ENCODE measurements at regions not wholly inside any gene's neighbourhood (a gene's known extent, or its start where the extent isn't known, plus 50 kb on each side); places are given as distances from the start of the nearest gene placed in this dataset.
A peak's percentile ranks its signal among the peaks of the same experiment; 100 is the strongest.

- no peak for DNase-seq
Measured at GRCh38 chr11:112723676-112724495, 237.3 kb upstream of the NCAM1 start.

DNA sequence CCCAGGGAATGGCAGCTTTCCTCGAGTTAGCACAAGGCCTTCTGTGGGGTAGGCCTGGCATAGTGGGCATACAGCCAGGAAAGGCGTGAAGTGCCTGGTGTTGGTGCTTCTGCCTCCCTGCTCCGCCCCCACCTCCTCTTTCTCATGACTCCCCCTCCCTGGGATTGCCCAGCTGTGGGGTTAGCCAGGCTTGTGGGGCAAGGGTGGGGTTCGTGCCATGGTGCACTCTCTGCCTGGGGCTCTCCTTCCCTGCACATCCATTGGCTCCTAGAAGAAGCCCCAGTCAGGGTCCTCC is 236.8 kb upstream of the NCAM1 start:
- DNase-seq = no peak

GRCh38 chr11:112725636-112726035 is 235.6 kb upstream of the NCAM1 start:
- no peak for DNase-seq

- no peak for DNase-seq
Measured at GRCh38 chr11:112727341-112727841, 233.8 kb upstream of the NCAM1 start.

- DNase-seq = no peak
Measured at GRCh38 chr11:112728288-112728687, 232.9 kb upstream of the NCAM1 start.

GRCh38 chr11:112728716-112729115 is 232.5 kb upstream of the NCAM1 start:
- DNase-seq = no peak

DNA sequence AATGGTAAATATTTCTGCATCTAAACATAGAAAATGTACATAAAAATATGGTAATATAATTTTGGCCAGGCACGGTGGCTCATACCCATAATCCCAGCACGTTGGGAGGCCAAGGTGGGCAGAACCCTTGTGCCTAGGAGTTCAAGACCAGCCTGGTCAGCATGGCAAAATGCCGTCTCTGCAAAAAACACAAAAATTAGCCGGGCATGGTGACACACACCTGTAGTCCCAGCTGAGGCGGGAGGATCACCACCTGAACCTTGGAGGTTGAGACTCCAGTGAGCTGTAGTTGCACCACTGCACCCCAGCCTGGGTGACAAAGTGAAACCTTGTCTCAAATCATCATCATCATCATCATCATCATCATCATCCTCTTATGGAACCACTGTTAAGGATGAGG is 230.6 kb upstream of the NCAM1 start:
- DNase-seq = no peak

- DNase-seq = no peak
Measured at GRCh38 chr11:112731538-112731937, 229.7 kb upstream of the NCAM1 start.

DNA sequence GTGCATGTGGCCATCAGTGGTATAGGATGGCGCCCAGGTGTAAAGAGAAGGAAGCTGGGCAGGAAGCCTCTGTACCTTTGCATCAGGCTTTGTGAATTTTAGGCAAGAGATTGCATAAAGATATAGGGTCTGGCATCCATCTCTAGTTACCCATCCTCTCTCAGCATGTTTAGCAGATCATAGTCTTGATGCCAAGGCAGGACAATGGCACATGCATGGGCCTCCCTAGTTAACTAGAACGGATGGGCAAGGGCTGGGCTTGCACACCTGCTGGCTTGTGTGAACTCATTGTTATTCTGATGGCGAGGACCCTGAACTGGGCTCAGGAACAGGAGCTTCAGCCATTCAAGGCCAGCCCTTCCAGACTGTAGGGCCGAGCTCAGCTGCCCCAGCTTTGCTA is 229.2 kb upstream of the NCAM1 start:
- DNase-seq = no peak

GRCh38 chr11:112734207-112734606 is 227.0 kb upstream of the NCAM1 start:
- DNase-seq = peak; percentile 15

GRCh38 chr11:112735470-112735869 is 225.8 kb upstream of the NCAM1 start:
- DNase-seq = no peak

DNA sequence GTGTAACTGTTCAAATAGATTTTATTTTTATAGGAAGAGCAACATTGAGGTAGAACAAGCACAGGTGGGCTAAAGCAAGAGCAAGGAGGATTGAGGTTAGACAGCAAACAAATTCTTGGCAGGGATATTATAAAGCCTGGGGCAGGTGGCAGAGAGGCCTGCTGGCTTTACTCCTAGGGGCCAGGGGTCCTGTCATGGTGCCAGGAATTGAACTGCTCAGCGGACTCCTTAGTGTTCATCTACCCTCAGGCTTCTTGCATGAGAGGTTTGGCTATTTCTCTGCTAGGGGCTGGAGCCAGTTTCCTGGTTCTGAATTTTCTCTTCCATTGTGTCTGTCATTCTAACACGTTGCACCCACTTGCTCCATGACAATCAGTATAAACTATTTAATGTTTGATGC is 217.2 kb upstream of the NCAM1 start:
- no peak for DNase-seq

- DNase-seq = no peak
Measured at GRCh38 chr11:112745973-112746372, 215.2 kb upstream of the NCAM1 start.

- no peak for DNase-seq
Measured at GRCh38 chr11:112748252-112748651, 213.0 kb upstream of the NCAM1 start.

GRCh38 chr11:112748713-112749543 is 212.3 kb upstream of the NCAM1 start:
- no peak for DNase-seq

DNA sequence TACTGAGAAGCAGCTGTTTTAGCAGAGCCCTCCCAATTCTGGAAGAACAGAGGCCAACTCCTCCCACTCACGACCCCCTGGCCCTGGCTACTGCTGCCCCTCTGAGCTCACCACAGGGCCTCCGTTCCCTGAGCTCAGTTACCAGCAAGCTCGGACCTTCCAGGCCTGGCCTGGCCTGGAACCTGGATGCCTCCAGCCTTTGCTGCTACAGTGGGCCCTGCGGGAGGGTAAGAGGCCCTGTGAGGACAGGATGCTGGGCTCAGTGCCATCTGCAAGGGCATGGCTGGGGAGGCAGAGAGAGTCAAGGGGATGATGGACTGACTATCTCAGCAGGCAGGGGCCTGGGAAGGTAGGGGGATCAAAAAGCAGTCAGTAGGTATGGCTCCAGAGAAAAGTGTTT is 209.9 kb upstream of the NCAM1 start:
- no peak for DNase-seq

GRCh38 chr11:112751772-112752171 is 209.4 kb upstream of the NCAM1 start:
- no peak for DNase-seq

- no peak for DNase-seq
Measured at GRCh38 chr11:112752563-112752962, 208.7 kb upstream of the NCAM1 start.

GRCh38 chr11:112753706-112754105 is 207.5 kb upstream of the NCAM1 start:
- DNase-seq = no peak

DNA sequence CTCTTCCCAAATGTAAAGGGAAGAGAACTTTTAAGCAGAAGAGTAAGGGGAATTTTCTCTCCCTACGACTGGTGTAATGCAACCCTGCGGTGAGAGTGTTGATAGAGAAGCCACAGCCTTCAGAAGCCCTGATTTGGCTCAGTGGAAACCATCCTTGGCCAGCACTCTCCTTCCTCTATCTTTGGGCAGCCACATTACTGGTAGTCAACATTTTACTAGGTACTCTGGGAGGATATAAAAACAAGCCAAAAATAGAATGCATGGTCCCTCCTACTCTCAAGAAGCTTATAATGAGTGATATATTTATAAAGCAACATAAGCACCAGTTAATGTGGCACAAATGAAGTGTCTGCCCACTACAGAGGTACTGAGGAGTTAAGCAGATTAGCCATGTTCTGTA is 201.8 kb upstream of the NCAM1 start:
- no peak for DNase-seq

DNA sequence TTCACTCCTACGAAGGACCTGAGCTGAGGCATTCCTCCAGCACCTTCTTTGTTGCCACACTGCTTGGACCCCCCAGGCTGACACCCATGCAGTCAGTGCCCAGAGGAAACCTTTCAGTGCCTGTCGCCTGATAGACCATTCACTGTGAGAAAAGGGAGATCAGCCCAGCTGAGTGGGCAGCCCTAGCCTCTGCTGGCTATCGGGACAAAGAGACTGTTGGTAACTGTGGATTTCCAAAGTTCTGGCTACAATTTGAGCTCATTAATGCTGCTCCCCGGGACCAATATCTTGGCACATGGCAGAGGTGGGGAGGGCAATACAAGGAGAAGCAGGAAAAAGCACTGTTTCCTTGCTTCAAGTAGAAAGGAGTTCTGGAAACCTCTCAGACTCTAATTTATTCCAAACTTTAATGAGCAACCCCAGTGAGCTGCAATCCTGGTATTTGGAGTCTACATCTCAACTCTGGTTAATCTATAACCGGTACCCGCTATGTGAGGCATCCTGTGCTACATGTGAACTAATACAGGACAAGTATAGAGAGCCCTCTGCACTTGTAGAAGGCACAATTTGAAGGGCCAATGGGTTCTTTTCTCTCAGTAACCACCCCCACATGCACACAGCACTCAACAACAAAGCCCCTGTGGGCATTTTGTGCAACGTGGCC is 200.7 kb upstream of the NCAM1 start:
- DNase-seq = no peak

DNA sequence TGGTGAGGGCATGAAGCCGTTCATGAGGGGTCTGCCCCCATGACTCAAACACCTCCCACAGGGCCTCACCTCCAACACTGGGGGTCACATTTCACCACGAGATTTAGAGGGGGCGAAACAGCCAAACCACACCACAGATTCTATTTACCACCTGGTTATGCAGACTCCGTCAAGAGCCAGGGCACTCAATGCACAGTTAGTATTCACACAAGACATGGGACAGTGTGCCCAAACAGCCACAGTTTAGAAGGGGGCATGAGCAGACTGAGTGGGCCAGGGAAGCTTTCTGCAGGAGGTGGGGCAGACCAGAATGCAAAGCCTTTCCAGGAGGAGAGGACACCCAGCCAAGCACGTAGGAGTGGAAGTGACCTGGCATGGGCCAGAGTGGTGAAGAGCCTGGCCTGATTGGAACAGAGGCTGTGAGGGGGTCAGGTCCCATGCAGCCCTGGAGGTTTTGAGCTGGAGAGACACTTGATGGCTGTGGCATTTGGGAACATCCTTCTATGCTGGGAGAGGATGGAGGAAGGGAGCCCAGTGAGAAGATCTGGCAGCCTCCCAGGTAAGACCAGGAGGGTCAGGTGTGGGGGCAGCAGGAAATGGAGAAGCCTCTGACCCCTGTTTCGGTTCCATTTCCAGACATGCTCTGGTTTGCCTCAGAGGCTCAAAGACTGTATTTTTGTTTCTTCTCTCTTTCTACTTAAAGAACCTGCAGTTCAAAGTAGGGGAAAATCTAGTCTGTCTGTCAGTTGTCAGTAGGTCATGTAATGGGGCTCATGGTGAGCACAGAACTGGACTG is 199.1 kb upstream of the NCAM1 start:
- no peak for DNase-seq

DNA sequence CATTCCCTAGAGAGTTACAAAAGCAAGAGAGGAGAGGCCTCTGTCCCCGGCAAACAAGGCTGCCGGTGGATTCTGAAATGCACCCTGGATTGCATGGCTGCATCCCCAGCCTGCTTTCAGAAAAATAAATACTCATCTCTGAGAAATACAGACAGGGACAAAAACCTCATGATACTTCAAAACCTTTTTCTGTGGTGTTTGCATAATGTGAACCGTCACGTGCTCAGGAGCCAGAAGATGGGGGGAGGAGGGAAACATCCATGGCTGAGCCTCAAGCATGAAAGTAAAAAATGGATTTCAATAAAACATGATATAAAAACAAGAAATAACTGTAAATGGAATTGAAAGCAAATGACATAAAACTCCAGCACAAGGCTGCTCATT is 198.5 kb upstream of the NCAM1 start:
- DNase-seq = no peak
